ENCODE measurements at regions not wholly inside any gene's neighbourhood (a gene's known extent, or its start where the extent isn't known, plus 50 kb on each side); places are given as distances from the start of the nearest gene placed in this dataset.

- TF ChIP-seq, protein P1, sequence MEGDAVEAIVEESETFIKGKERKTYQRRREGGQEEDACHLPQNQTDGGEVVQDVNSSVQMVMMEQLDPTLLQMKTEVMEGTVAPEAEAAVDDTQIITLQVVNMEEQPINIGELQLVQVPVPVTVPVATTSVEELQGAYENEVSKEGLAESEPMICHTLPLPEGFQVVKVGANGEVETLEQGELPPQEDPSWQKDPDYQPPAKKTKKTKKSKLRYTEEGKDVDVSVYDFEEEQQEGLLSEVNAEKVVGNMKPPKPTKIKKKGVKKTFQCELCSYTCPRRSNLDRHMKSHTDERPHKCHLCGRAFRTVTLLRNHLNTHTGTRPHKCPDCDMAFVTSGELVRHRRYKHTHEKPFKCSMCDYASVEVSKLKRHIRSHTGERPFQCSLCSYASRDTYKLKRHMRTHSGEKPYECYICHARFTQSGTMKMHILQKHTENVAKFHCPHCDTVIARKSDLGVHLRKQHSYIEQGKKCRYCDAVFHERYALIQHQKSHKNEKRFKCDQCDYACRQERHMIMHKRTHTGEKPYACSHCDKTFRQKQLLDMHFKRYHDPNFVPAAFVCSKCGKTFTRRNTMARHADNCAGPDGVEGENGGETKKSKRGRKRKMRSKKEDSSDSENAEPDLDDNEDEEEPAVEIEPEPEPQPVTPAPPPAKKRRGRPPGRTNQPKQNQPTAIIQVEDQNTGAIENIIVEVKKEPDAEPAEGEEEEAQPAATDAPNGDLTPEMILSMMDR (IDR thresholded peaks at IDR 0.05; ENCODE audit: low read length) = no peak
- no peak for TF ChIP-seq EZH2 (IDR thresholded peaks at IDR 0.05; ENCODE audit: borderline replicate concordance, low read length)
Observed at GRCh38 chr6:18329776-18330175, 57.4 kb upstream of the RNF144B start.

Measured in OCI-LY1 (cell line).